Limb (tissue), 2 donors: ENCODE measurements at regions not wholly inside any gene's neighbourhood (a gene's known extent, or its start where the extent isn't known, plus 50 kb on each side); places are given as distances from the start of the nearest gene placed in this dataset.

Experiments
- DNase-seq, 2 donors: peaks; one replicate each; pipeline ENCODE4 v3.0.0-alpha.2; 2016; ENCODE audit errors: extremely low spot score in 2 of 2

- DNase-seq = no peak
Observed at GRCh38 chr5:89279391-89280036, 396.5 kb upstream of the MEF2C start.

DNA sequence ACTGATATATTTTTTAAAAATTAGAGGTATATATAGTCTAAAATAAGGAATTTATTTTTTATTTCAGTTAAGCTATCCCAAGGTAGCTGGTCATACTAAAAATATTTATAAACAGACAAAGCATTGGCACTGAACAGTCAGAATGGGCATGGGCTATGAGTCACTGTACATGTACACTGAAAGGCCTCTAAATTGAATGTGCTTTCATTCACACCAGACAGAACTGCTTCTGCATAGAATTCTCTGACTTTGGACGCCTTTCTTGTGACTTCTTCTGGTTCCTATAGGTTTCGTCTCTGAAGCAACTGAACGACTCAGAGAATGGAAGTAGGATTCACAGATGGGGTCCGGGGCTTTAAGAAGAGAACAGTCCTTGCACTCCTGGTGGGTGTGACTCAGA, 394.8 kb upstream of the MEF2C start:
- DNase-seq = no peak

GRCh38 chr5:89276566-89277305, 393.8 kb upstream of the MEF2C start:
- no peak for DNase-seq

GRCh38 chr5:89275066-89275855, 392.3 kb upstream of the MEF2C start:
- DNase-seq = no peak

GRCh38 chr5:89273289-89273688, 390.3 kb upstream of the MEF2C start:
- DNase-seq = no peak

DNA sequence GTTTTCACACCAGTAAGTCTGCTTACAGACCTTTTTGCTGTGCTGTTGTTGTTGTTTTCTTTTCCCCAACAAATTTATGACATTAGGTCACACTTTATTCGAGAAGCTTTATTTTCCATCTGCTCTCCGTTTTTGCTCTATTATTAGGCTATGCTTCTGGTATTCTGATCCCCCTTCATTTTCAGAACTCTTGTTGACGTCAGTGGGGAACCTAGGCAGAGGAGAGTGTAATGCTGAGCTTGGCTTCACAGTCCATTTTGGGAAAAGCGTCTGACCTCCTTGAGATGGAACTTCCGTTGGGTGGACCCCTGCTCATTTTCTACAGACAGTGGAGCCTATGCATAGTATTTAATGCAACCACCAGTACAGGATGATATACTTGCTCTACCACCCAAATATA, 387.9 kb upstream of the MEF2C start:
- DNase-seq = no peak

GRCh38 chr5:89269721-89270120, 386.7 kb upstream of the MEF2C start:
- DNase-seq = no peak

GRCh38 chr5:89268460-89268859, 385.5 kb upstream of the MEF2C start:
- DNase-seq = no peak

- no peak for DNase-seq
Observed at GRCh38 chr5:89267788-89268187, 384.8 kb upstream of the MEF2C start.

- no peak for DNase-seq
Observed at GRCh38 chr5:89265511-89266179, 382.7 kb upstream of the MEF2C start.

DNA sequence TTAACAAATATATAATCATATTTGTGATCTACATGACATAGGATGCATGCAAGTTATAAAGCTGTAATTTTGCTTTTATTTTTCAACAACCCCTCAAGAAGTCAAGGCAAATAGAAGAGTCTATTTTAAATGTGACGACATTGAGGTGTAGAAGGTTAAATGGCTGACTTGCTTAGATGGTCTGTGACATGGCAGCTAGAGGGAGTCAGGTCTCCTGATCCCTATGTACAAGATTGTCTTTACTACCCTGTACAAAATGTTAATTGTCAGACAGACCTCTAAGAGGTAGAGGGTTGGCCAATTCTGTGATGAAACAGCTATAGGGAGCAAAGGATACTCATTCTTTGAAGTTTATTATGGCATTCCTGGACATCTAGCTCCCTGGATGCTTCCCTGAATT, 380.9 kb upstream of the MEF2C start:
- no peak for DNase-seq

GRCh38 chr5:89262030-89262429, 379.0 kb upstream of the MEF2C start:
- DNase-seq = no peak

GRCh38 chr5:89260254-89260653, 377.3 kb upstream of the MEF2C start:
- DNase-seq = no peak

DNA sequence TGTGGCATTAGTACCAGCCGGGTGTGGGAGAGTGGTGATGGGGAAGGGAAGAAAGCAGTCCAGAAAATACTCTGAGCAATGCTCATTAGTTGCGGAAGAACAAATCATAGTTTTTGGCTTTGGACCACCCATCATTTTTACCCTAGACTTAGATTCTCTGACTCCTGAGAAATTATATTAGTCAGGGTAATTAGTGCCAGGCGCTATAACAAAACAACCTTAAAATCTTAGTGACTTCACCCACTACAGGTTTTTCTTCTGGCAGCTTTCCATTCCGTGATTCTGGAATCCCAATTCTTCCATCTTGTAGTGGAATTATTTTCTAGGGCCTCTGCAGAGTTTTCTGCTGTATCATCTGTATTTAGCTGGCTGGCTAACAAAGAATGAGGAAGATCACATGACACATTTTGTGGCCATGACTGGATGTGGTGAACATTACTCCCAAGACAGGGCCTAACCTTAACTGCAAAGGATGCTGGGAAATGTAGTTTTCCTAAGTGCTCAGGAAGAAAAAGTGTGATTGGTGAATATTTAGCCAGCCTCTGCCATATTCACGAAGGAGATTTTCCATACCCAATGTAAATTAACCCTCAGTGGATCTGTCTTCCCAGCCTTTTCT, 373.0 kb upstream of the MEF2C start:
- no peak for DNase-seq

DNA sequence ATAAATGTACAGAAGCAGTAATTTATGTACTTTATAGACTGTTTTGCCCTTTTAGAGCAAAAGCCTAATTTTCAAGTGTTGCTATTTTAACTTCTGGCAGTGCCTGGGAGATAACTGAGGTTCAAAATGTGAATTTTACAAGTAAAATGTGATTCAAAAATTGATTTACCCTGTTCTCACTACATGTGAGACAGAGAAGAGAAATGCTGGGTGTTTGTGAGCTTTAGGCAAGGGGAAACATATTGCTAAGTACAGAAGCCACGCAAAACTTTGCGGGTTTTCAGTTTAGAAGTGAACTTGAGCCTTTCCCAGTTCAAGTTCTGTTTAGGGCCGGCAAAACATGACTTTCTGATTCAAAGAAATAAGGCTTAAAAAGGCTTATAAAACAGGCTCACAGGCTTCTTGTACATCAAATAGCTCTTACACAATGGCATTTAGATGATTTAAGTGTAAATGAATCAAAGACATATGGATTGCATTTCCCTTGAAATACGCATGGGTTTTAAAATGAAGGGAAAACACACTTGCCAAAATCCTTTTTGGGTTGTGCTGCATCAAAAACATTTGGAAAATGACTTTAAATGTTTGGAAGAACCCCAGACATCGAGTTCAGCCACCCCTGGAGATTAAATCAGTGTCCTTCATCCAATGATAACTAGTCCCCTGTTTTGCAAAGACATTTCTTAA, 370.8 kb upstream of the MEF2C start:
- peak in 1 of 2 donors; percentile 19 for DNase-seq

- no peak for DNase-seq
Observed at GRCh38 chr5:89246864-89247263, 363.9 kb upstream of the MEF2C start.

DNA sequence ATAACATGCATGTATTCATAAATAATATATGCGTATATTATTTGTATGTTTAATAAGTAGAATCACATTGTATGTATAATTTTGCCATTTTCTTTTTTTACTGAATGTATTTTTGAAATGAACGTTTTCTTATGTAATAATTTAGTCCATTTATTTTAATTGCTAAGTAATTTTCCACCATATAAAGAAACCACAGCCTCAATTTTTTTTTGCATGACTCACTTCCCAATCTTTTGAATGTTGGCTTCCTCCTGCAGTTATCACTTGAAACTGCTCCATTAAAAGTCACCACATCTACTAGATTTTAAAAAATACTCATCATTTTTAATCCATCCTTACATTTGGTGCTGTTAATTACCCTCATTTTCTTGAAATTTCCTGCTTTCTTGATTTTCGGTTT, 363.3 kb upstream of the MEF2C start:
- no peak for DNase-seq

- no peak for DNase-seq
Observed at GRCh38 chr5:89243611-89244010, 360.6 kb upstream of the MEF2C start.

- no peak for DNase-seq
Observed at GRCh38 chr5:89241186-89241585, 358.2 kb upstream of the MEF2C start.

DNA sequence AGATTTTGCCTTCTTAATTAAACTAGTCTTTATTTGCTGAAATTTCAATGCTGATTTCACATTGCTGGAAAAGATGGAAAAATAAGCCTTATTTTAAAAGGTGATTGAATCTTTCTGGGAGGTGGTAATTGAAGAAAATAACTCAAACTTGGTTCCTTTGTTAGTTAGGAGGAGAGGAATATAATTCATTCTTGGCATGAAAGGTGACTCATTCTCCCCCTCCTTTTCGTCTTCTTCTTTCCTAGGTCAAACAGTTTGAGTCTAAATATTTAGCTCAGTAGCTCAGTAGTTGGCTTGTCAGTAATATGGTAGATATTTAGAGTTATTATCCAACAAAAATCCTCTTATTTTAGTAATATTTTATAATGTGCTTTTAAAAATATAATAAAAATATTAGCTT, 353.9 kb upstream of the MEF2C start:
- DNase-seq = no peak

GRCh38 chr5:89233462-89233861, 350.5 kb upstream of the MEF2C start:
- no peak for DNase-seq
